Ovary (tissue), 3 donors: ENCODE measurements at regions not wholly inside any gene's neighbourhood (a gene's known extent, or its start where the extent isn't known, plus 50 kb on each side); places are given as distances from the start of the nearest gene placed in this dataset.

Source experiments
- CTCF ChIP-seq, 3 donors: fragments of 450-650 bp in 2 of 3; fragments of 200-600 bp in 1 of 3; IDR thresholded peaks; one replicate each; pipeline versions ENCODE4 v1.5.1 to v1.8.0; 2016 to 2022; ENCODE audit warnings: antibody characterized with exemption in 3 of 3, mild to moderate bottlenecking in 1 of 3
- EP300 ChIP-seq: sonication (generic); formaldehyde crosslinking; IDR thresholded peaks from one replicate; pipeline ENCODE4 v1.6.1; 2017; ENCODE audit warnings: antibody characterized with exemption
- POLR2A ChIP-seq: fragments of 450-650 bp; IDR thresholded peaks from one replicate; pipeline ENCODE4 v1.6.1; 2017; ENCODE audit warnings: antibody characterized with exemption, mild to moderate bottlenecking, moderate library complexity
- donor health status: DM: no; HTN: no; CAD: no.

GRCh38 chr9:89675058-89675742, 70.4 kb downstream of the GADD45G start:
- TF ChIP-seq CTCF (IDR thresholded peaks at IDR 0.05) = no peak
- no peak for TF ChIP-seq POLR2A
- TF ChIP-seq EP300 = no peak
